HG03159 (cell line): ENCODE measurements at regions not wholly inside any gene's neighbourhood (a gene's known extent, or its start where the extent isn't known, plus 50 kb on each side); places are given as distances from the start of the nearest gene placed in this dataset.

Source experiments
- ATAC-seq: cut with Tn5 transposase; IDR thresholded peaks from one replicate; pipeline ENCODE4 v1.9.1; 2021; ENCODE audit warnings: mild to moderate bottlenecking, moderate library complexity; ENCODE audit not compliant: unreplicated experiment

DNA sequence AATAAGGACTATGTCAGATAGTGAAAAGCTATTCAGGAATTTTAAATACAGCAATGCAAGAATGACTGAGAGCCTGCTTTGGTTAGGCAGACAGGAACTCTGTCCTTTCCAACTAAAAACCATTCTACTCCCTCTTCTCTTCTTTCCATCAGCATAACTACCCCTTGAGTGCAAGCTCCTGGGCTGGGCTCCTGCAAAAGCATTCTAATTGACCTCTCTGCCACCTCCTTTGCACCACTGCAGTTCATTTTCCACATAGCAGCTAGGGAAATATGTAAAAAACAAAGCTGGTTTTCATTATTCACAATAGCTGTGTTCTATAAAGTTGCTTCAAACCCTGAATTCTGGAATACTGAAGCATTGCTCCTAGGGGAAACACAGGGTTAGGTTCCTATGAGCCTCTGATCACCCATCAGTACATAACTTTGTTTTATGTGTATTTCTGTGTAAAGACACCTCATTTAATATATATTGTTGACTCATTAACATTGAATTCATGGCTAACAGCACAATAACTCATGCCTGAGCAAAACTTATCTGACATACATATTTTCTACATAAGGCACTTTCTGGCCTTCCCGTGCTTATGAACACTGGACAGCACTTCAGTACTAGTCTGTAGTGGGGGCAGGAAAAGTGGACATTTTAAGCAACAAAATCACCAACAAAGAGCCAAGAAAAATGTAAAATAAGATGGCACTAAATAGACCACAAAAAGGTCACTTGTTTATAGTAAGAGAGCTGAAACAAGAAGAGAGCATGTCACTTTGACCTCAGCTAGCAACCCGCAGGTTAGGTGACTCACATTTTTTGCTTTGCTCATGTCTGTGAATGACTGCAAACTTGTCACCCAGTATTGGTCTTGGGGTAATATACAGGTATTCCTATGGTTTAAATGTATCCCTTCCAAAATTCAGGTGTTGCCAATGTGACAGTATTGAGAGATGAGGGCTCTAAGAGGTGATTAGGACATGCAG is 57.9 kb upstream of the IRF2BP2 start:
- ATAC-seq, result no peak

DNA sequence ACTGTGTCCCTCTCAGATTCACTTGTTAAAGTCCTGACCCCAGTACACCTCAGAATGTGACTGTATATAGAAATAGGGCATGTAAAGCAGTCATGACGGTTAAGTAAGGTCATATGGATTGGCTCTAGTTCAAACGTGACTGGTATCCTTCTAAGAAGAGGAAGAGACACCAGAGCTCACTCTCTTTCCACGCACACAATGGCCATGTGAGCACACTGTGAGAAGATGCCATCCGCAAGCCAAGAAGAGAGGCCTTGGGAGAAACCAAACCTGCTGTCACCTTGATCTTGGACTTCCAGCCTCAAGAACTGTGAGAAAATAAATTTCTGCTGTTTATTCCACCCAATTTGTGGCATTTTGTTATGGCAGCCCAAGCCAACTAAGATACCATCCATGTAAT is 56.8 kb upstream of the IRF2BP2 start:
- ATAC-seq, result no peak

DNA sequence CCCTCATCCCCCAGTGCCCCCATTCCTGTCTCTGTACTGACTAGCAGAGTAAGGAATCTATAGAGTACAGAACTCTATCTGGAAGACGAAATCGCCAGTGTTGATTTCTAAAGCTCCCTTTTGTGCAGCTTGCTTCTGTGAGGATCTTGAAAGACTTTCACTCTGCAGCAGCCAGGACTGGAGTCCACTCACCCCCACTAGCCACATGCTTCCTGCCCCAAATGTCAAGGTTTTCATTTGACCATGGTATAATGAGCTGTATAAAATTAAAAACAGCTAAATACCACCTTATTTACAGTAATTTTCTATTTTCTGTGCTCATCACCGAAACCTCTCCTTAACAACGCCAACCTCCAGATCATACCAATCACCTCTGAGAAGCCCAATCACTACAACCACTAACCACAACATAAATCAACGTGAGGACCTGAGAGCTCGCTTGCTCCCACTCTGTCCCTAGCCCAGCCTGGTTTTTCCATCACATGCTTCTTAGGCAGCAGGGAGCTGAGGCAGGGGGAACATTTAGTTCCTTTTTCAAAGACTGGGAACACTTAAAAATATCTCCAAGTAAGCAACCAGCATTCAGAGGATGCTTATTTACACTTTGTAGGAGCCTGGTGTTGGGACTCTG is 56.1 kb upstream of the IRF2BP2 start:
- no peak for ATAC-seq

DNA sequence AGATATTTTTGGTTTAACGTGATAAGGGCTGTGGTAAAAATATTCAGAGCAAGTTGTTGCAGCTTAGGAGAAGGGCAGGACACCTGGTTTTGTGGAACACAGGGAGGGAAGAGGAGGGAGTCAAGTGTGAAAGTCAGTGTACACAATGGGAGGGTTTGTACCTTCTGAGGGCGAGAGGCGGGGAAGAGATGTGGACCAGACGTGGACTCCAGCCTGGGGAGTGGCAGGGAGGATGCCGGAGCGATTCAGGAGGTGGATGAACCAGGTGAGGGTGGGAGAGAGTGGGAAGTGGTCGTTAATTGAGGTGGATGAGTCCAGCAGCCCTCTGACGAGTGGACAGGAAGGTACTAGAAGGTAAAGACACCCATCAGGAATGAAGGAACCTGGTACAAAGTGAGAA is 52.2 kb upstream of the IRF2BP2 start:
- no peak for ATAC-seq

DNA sequence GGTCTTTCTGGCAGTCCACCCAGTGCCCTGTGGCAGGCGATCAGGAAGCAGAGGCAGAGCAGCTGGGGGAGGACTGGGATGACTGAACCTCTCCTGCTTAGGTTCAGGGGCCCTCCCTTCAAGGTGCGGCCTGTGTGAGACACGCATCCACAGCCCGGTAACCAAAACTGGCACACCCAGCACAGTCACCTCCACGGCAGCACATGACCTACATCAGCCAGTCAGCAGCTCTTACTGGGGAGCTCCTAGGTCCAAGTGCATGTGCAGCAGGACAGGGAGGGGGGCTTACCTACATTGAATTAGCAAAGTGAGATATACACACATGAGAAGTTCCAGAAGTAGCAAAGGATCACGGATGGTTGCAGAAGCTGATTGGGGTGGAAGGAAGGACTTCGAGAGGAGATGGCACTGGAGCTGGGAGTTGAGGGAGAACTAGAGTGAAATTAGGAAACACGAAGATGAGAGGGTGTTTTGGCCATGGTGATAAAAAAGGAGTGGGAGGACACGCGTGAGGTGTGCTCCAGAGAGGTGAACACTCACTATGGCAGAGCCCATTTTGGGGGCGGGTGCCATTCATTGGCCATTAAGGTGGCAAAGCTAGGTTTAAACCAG is 51.4 kb upstream of the IRF2BP2 start:
- ATAC-seq, result no peak

DNA sequence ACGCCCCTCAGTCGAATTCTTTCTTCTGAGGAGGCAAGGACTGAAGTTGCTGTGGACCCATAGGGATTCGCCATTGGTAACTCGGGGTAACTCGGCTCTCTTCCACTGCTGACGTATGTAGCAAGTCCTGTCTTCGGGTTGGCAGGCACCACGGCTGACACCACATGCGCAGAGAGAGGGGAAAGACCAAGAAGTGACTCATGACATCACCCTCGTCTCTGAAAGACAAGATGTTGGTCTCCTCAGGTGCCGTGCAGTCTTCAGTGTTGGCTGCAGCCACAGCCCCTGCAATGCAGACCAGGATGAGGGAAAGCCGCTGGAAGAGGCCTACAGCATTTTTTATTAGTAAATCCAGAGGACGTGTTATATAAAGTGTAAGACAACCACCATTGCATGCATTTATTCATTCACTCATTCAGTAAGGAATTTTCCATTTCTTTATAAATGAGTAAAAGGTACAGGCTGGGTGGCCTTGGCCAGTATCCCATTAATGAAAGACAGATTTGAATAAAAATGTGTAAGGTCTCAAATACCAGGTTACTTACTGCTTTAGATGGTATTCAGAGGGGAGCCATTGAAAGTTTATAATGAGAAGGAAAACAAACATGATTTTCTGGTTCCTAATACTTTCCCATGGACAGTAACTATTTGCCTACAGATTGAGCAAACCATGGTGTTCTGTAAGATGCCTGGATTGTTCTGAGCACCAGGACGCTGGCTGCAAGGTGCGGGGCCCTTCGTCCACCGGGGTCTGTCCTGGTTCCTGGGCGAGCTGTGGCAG is 50.7 kb upstream of the IRF2BP2 start:
- ATAC-seq, result no peak
